ENCODE measurements at regions not wholly inside any gene's neighbourhood (a gene's known extent, or its start where the extent isn't known, plus 50 kb on each side); places are given as distances from the start of the nearest gene placed in this dataset.

DNA sequence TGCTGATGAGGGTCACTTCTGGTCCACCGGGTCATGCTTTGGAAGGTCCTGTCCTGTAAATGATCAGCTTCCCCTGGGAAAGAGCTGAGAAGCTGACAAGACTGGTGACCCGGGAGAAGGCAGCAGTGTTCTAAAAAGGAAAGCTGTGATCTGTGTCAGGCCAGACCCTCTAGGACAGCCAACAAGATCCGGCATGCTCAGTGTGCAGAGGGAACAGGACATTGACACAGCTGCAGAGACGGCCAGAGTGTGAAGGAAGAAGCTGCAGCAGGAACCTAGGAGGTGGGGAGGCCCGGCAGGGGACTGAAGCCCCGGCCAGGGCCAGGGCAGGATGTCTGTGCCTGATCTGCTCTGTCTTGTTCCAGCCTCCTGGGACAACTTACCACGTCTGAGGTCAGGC, 372.7 kb upstream of the ID2 start:
- H3K4me1 Mint-ChIP-seq (ENCODE audit: unreplicated experiment): peaks cover 25% of the 10 kb centered on the region
- DNase-seq (ENCODE audit: extremely low spot score, unreplicated experiment): no peak

DNA sequence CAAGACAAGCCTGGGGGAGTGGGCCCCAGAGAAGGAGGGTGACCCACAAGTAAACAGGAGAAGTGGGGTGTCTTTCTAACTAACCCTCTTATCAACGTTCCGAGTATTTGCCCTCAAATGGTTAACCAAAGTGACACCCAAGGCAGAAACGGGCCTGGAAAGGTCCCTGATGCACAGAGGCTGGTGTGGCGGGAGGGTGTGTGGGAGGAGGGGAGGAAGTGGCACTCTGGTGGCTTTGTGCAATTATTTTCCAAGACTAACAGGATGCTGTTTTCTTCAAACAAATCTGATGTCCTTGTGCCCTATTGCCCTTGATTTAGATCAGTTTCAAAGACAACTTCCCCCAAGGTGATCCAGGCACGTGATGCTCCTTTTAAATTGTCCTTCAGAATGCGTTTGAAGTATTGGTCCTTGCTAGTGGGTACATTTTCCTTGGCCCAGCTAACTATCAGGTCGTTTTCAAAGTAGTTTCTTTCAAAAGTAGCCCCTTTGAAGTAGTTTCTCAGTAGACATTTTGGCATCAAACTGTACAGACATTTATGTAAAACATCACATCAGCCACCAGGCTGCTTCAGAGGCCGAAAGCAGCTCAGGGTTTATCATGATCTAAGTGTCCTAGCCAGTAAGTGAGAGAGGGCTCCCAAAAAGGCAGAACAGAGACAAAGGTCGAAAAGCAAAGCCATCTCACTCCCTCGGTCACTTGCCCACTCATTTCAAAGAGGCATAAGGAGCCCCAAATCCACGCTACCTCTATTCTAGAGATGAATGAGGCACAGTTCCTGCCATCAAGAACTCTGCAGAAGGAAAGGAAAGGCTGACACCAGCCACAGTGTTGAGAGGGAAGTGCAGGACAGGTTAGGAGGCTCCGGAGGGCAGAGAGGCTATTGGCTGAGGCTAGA, 371.1 kb upstream of the ID2 start:
- H3K4me3 Mint-ChIP-seq: no peak overlapping the region
- H3K9me3 Mint-ChIP-seq: peaks cover 3% of the 10 kb centered on the region
- peaks cover 25% of the 10 kb centered on the region for H3K4me1 Mint-ChIP-seq (ENCODE audit: unreplicated experiment)
- no peak overlapping the region for H3K27ac Mint-ChIP-seq
- peaks cover 4% of the 10 kb centered on the region for H3K27me3 Mint-ChIP-seq
- TF ChIP-seq, protein P1, sequence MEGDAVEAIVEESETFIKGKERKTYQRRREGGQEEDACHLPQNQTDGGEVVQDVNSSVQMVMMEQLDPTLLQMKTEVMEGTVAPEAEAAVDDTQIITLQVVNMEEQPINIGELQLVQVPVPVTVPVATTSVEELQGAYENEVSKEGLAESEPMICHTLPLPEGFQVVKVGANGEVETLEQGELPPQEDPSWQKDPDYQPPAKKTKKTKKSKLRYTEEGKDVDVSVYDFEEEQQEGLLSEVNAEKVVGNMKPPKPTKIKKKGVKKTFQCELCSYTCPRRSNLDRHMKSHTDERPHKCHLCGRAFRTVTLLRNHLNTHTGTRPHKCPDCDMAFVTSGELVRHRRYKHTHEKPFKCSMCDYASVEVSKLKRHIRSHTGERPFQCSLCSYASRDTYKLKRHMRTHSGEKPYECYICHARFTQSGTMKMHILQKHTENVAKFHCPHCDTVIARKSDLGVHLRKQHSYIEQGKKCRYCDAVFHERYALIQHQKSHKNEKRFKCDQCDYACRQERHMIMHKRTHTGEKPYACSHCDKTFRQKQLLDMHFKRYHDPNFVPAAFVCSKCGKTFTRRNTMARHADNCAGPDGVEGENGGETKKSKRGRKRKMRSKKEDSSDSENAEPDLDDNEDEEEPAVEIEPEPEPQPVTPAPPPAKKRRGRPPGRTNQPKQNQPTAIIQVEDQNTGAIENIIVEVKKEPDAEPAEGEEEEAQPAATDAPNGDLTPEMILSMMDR (conservative IDR thresholded peaks at IDR 0.05): no peak
- H3K36me3 Mint-ChIP-seq: no peaks in the 10 kb centered on the region
- DNase-seq (ENCODE audit: extremely low spot score, unreplicated experiment): no peak

More for the DNA sequence above, 372.7 kb upstream of the ID2 start:
- H3K4me3 Mint-ChIP-seq: no peak overlapping the region
- H3K27ac Mint-ChIP-seq: no peak overlapping the region
- peaks cover 3% of the 10 kb centered on the region for H3K9me3 Mint-ChIP-seq
- TF ChIP-seq, protein P1 (conservative IDR thresholded peaks at IDR 0.05): no peak
- H3K36me3 Mint-ChIP-seq: no peaks in the 10 kb centered on the region
- peaks cover 4% of the 10 kb centered on the region for H3K27me3 Mint-ChIP-seq

DNA sequence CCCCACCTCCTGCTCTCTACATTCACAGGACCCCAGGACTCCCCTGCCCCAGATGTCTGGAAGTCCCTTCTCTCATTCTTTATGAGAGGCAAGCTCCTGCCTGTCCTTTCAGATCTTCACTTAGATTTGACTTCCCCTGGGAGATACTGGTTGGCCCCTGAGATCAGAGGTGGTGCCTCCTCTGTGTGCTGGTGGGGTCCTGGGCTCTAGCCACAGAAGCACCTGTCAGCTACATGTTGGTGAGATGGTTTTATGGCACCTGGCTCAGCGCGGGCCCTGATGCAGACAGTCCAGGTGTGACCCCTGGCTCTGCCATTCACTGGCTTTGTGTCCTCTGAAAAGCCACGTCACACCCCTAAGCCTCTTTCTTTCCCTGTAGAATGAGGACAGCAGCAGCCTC, 369.6 kb upstream of the ID2 start:
- H3K4me3 Mint-ChIP-seq: no peak overlapping the region
- peaks cover 4% of the 10 kb centered on the region for H3K27me3 Mint-ChIP-seq
- H3K4me1 Mint-ChIP-seq (ENCODE audit: unreplicated experiment): peaks cover 23% of the 10 kb centered on the region
- peaks cover 3% of the 10 kb centered on the region for H3K36me3 Mint-ChIP-seq
- no peak for DNase-seq (ENCODE audit: extremely low spot score, unreplicated experiment)
- peak overlapping the region; percentile 79 for H3K27ac Mint-ChIP-seq
- TF ChIP-seq, protein P1 (conservative IDR thresholded peaks at IDR 0.05): no peak
- H3K9me3 Mint-ChIP-seq: peaks cover 3% of the 10 kb centered on the region

DNA sequence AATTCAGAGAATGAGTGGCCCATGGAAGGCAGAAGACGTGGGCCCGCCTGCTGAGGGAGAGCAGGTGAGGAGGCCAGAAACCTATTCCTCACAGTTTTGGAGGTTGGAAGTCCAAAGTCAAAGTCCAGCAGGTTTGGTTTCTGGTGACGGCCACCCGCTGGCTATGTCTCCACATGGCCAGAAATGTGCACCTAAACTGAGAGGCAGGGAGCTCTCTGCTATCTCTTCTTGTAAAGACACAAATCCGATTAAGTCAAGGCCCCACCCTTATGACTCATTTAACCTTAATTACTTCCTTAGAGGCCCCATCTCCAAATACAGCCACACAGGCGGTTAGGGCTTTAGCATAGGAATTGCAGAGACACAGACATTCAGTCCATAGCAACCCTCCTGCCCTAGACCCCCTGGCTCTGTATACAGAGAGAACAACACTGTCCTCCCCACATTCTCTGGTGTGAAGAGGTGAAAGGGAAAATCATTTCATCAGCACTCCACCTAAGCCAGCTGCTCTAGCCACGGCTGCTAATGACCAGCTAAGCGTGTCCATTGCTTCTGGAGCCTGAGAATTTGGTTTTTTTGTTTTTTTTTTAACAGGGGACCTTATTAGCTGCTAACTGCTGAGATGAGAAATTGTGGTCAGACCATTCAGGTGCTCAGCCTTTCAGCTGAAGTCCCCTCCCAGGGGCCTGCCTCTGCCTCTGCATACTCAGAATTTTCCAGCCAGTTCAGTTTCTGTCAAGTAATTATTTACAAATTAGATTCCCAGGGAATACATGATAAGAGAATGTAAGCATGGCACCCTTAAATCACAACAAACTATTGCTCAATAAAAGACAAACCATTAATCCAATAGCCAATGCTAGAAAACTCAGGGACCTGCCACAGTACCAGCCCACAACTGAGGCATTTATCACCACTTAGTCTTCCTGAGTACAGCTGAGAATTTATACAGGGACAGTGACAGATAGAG, 368.7 kb upstream of the ID2 start:
- Mint-ChIP-seq H3K9me3 (peaks cover 3% of the 10 kb centered on the region), H3K27ac (peak overlapping the region; percentile 79), H3K36me3 (peaks cover 3% of the 10 kb centered on the region), H3K4me1 (ENCODE audit: unreplicated experiment) (peaks cover 23% of the 10 kb centered on the region), H3K4me3 (peak overlapping the region; percentile 23), H3K27me3 (peaks cover 4% of the 10 kb centered on the region)
- TF ChIP-seq, protein P1 (conservative IDR thresholded peaks at IDR 0.05): no peak
- no peak for DNase-seq (ENCODE audit: extremely low spot score, unreplicated experiment)

DNA sequence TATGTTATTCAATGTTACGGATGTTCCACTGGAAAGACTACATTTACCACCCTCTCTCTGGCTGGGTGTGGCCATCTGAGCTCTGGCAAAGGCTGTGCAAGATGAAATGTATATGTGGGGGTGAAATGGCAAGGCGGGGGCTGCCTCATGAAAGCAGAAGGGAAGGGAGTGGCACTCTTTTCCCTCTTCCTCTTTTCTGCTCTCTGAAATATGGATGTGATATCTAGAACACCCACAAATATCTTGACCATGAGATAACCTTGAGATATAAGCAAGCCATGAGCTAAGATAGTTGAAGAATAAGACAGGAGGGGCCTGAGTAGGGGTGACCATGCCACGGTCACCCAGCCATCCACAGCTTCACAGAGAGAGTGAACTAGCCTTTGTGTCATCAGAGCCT, 367.8 kb upstream of the ID2 start:
- Mint-ChIP-seq H3K27ac (no peak overlapping the region), H3K36me3 (peaks cover 3% of the 10 kb centered on the region)

More for the DNA sequence above, 367.8 kb upstream of the ID2 start:
- H3K27me3 Mint-ChIP-seq: peaks cover 4% of the 10 kb centered on the region
- DNase-seq (ENCODE audit: extremely low spot score, unreplicated experiment): no peak
- peak overlapping the region; percentile 4 for H3K4me3 Mint-ChIP-seq
- peaks cover 23% of the 10 kb centered on the region for H3K4me1 Mint-ChIP-seq (ENCODE audit: unreplicated experiment)
- TF ChIP-seq, protein P1 (conservative IDR thresholded peaks at IDR 0.05): no peak
- peaks cover 3% of the 10 kb centered on the region for H3K9me3 Mint-ChIP-seq

Data from type B pancreatic cell (in vitro differentiated cells).